ENCODE measurements at regions not wholly inside any gene's neighbourhood (a gene's known extent, or its start where the extent isn't known, plus 50 kb on each side); places are given as distances from the start of the nearest gene placed in this dataset.

DNA sequence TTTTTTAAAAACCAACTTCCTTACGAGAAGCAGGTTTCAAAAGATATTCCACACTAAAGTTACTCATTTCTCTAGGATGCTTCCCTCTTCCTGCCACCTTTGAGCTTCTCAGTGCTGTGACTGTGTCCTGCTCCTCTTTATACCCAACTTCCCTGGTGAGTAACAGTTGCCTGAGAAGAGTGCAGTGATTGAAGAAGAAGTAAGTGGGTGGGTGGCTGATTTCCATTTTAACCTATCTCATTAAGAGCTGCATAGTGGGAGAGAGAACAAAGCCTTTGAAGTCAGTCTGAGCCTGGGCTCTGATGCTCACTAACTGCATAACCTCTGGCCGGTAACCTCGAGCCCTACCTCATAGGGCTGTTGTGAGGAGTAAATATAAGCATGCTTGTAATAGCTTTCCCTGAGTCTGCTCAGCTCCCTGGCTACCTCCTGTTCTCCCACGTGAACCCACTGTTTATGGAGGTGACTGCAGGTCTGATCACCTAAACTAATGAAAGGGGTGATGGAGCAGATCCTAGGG lies 977.3 kb downstream of the UQCRFS1 start (continued):
- TF ChIP-seq, protein P1, sequence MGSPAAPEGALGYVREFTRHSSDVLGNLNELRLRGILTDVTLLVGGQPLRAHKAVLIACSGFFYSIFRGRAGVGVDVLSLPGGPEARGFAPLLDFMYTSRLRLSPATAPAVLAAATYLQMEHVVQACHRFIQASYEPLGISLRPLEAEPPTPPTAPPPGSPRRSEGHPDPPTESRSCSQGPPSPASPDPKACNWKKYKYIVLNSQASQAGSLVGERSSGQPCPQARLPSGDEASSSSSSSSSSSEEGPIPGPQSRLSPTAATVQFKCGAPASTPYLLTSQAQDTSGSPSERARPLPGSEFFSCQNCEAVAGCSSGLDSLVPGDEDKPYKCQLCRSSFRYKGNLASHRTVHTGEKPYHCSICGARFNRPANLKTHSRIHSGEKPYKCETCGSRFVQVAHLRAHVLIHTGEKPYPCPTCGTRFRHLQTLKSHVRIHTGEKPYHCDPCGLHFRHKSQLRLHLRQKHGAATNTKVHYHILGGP (tag by site-specific recombination; IDR thresholded peaks at IDR 0.05), result no peak
- TF ChIP-seq ZNF274 (IDR thresholded peaks at IDR 0.05; ENCODE audit: low read length), result no peak
- TF ChIP-seq ZNF274 (tag by site-specific recombination; IDR thresholded peaks at IDR 0.05; ENCODE audit: borderline replicate concordance), result no peak
- TF ChIP-seq, protein P2, sequence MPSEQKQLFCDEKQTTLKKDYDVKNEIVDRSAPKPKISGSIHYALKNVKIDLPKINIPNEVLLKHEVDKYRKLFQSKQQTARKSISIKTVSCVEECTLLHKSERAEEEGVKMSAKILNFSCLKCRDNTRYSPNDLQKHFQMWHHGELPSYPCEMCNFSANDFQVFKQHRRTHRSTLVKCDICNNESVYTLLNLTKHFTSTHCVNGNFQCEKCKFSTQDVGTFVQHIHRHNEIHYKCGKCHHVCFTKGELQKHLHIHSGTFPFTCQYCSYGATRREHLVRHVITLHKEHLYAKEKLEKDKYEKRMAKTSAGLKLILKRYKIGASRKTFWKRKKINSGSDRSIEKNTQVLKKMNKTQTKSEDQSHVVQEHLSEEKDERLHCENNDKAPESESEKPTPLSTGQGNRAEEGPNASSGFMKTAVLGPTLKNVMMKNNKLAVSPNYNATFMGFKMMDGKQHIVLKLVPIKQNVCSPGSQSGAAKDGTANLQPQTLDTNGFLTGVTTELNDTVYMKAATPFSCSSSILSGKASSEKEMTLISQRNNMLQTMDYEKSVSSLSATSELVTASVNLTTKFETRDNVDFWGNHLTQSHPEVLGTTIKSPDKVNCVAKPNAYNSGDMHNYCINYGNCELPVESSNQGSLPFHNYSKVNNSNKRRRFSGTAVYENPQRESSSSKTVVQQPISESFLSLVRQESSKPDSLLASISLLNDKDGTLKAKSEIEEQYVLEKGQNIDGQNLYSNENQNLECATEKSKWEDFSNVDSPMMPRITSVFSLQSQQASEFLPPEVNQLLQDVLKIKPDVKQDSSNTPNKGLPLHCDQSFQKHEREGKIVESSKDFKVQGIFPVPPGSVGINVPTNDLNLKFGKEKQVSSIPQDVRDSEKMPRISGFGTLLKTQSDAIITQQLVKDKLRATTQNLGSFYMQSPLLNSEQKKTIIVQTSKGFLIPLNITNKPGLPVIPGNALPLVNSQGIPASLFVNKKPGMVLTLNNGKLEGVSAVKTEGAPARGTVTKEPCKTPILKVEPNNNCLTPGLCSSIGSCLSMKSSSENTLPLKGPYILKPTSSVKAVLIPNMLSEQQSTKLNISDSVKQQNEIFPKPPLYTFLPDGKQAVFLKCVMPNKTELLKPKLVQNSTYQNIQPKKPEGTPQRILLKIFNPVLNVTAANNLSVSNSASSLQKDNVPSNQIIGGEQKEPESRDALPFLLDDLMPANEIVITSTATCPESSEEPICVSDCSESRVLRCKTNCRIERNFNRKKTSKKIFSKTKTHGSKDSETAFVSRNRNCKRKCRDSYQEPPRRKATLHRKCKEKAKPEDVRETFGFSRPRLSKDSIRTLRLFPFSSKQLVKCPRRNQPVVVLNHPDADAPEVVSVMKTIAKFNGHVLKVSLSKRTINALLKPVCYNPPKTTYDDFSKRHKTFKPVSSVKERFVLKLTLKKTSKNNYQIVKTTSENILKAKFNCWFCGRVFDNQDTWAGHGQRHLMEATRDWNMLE (tag by site-specific recombination; conservative IDR thresholded peaks at IDR 0.05; ENCODE audit: low read depth), result no peak
- no peak for TF ChIP-seq ZNF416 (tag by site-specific recombination; IDR thresholded peaks at IDR 0.05)
- TF ChIP-seq GLI4 (tag by site-specific recombination; IDR thresholded peaks at IDR 0.05), result no peak
- no peak for TF ChIP-seq ZFP3 (tag by site-specific recombination; IDR thresholded peaks at IDR 0.05; ENCODE audit: low read depth)

DNA sequence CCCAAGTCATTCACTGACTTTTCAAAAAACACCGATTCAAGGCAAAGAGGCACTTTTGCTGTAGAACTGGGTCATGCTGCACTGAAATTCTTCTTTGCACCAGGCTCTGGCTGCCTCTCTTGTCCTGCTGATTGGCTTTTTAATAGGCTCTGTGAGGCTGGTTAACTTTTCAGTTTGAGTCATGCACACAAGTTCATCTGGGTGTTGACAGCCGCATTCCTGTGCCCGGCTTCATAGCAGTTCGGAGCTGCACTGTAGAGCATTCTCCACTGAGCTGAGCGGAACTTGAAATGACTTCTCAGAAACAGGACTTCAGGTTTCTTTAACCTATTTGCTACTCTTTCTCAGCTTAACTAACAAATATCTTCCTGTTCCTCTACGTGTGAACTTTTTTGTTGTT lies 978.3 kb downstream of the UQCRFS1 start:
- CTCF ChIA-PET, result interaction anchor here (0.6 to 4.3 kb wide), 5 partner anchors 8 to 399 kb away, joined by 3 to 65 read pairs (median 4); no protein-coding TSS in a partner anchor
- Histone ChIP-seq H3K9me3 (ENCODE audit: control insufficient read depth, insufficient read depth, low read depth, low read length) (no peaks in the 10 kb centered on the region), H3K4me1 (ENCODE audit: control insufficient read depth, insufficient read depth, low read length) (peaks cover 14% of the 10 kb centered on the region), H3K27ac (ENCODE audit: extremely low read depth, low read depth, low read length) (no peak overlapping the region), H3K36me3 (ENCODE audit: control insufficient read depth in 2 of 2, insufficient read depth in 1 of 2, low read length in 2 of 2) (no peaks in the 10 kb centered on the region), H3K4me3 (ENCODE audit: low read depth, low read length) (no peak overlapping the region)
- POLR2A ChIA-PET, result no interaction called here
- TF ChIP-seq ZBTB48 (tag by site-specific recombination; IDR thresholded peaks at IDR 0.05), result no peak
- TF ChIP-seq ZNF37A (tag by site-specific recombination; IDR thresholded peaks at IDR 0.05), result no peak
- TF ChIP-seq, protein P3, sequence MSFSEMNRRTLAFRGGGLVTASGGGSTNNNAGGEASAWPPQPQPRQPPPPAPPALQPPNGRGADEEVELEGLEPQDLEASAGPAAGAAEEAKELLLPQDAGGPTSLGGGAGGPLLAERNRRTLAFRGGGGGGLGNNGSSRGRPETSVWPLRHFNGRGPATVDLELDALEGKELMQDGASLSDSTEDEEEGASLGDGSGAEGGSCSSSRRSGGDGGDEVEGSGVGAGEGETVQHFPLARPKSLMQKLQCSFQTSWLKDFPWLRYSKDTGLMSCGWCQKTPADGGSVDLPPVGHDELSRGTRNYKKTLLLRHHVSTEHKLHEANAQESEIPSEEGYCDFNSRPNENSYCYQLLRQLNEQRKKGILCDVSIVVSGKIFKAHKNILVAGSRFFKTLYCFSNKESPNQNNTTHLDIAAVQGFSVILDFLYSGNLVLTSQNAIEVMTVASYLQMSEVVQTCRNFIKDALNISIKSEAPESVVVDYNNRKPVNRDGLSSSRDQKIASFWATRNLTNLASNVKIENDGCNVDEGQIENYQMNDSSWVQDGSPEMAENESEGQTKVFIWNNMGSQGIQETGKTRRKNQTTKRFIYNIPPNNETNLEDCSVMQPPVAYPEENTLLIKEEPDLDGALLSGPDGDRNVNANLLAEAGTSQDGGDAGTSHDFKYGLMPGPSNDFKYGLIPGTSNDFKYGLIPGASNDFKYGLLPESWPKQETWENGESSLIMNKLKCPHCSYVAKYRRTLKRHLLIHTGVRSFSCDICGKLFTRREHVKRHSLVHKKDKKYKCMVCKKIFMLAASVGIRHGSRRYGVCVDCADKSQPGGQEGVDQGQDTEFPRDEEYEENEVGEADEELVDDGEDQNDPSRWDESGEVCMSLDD (tag by site-specific recombination; IDR thresholded peaks at IDR 0.05), result no peak
- no peak for TF ChIP-seq ZNF202 (tag by site-specific recombination; IDR thresholded peaks at IDR 0.05; ENCODE audit: borderline replicate concordance)

DNA sequence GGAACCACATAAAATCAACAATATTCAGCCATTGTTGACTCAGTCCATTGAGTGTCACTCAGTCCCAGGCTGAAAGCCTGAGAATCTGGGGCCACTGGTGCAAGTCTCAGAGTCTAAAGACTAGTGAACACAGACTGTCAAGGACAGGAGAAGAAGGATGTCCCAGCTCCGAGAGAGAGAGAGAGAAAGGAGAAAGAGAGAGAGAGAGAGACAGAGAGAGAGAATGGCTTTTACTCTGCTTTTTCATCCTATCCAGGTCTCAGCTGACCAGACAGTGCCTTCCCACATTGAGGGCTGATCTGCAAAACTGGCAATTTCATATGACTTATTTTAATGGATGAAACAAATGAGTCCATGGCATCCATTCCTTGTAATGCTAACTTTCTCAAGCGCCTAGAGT lies 984.1 kb downstream of the UQCRFS1 start:
- Histone ChIP-seq H3K4me3 (ENCODE audit: low read depth, low read length) (no peak overlapping the region), H3K36me3 (ENCODE audit: control insufficient read depth in 2 of 2, insufficient read depth in 1 of 2, low read length in 2 of 2) (no peaks in the 10 kb centered on the region), H3K4me1 (ENCODE audit: control insufficient read depth, insufficient read depth, low read length) (peaks cover 16% of the 10 kb centered on the region), H3K9me3 (ENCODE audit: control insufficient read depth, insufficient read depth, low read depth, low read length) (no peaks in the 10 kb centered on the region), H3K27ac (ENCODE audit: extremely low read depth, low read depth, low read length) (no peak overlapping the region)
- POLR2A ChIA-PET, result no interaction called here
- no peak for TF ChIP-seq ZNF76 (tag by site-specific recombination; IDR thresholded peaks at IDR 0.05; ENCODE audit: borderline replicate concordance, low read depth)
- TF ChIP-seq ZNF596 (tag by site-specific recombination; IDR thresholded peaks at IDR 0.05), result peak; percentile 95
- CTCF ChIA-PET, result interaction anchor here (0.6 to 1.9 kb wide), 6 partner anchors 10 to 752 kb away, joined by 3 to 10 read pairs (median 3); no protein-coding TSS in a partner anchor
